ENCODE measurements at regions not wholly inside any gene's neighbourhood (a gene's known extent, or its start where the extent isn't known, plus 50 kb on each side); places are given as distances from the start of the nearest gene placed in this dataset.

- Histone ChIP-seq H3K27ac (no peak overlapping the region), H3K36me3 (no peaks in the 10 kb centered on the region), H3K4me1 (ENCODE audit: control insufficient read depth in 1 of 2, insufficient read depth in 1 of 2, low read depth in 1 of 2, low read length in 1 of 2) (no peaks in the 10 kb centered on the region), H3K4me3 (ENCODE audit: low read depth in 1 of 2, low read length in 1 of 2) (no peak overlapping the region), H3K27me3 (no peaks in the 10 kb centered on the region), H3K9me3 (no peaks in the 10 kb centered on the region)
- no peak for TF ChIP-seq CTCF (IDR thresholded peaks at IDR 0.05)
Measured at GRCh38 chr16:26344976-26345375, 653.2 kb downstream of the HS3ST4 start.

- Histone ChIP-seq H3K4me1 (ENCODE audit: control insufficient read depth in 1 of 2, insufficient read depth in 1 of 2, low read depth in 1 of 2, low read length in 1 of 2) (no peaks in the 10 kb centered on the region), H3K36me3 (no peaks in the 10 kb centered on the region), H3K27ac (no peak overlapping the region), H3K27me3 (no peaks in the 10 kb centered on the region), H3K4me3 (ENCODE audit: low read depth in 1 of 2, low read length in 1 of 2) (no peak overlapping the region), H3K9me3 (no peaks in the 10 kb centered on the region)
- TF ChIP-seq CTCF (IDR thresholded peaks at IDR 0.05): no peak
Measured at GRCh38 chr16:26345966-26346365, 654.2 kb downstream of the HS3ST4 start.

GRCh38 chr16:26348095-26348494 is 656.3 kb downstream of the HS3ST4 start:
- no peaks in the 10 kb centered on the region for H3K36me3 ChIP-seq
- TF ChIP-seq CTCF (IDR thresholded peaks at IDR 0.05): no peak
- H3K4me3 ChIP-seq (ENCODE audit: low read depth in 1 of 2, low read length in 1 of 2): no peak overlapping the region
- no peaks in the 10 kb centered on the region for H3K9me3 ChIP-seq
- H3K27me3 ChIP-seq: no peaks in the 10 kb centered on the region
- H3K4me1 ChIP-seq (ENCODE audit: control insufficient read depth in 1 of 2, insufficient read depth in 1 of 2, low read depth in 1 of 2, low read length in 1 of 2): no peaks in the 10 kb centered on the region
- no peak overlapping the region for H3K27ac ChIP-seq

GRCh38 chr16:26360867-26361266 is 669.1 kb downstream of the HS3ST4 start:
- TF ChIP-seq CTCF (IDR thresholded peaks at IDR 0.05): no peak
- H3K27ac ChIP-seq: no peak overlapping the region
- no peaks in the 10 kb centered on the region for H3K27me3 ChIP-seq

GRCh38 chr16:26363581-26363980 is 671.8 kb downstream of the HS3ST4 start:
- H3K4me1 ChIP-seq (ENCODE audit: control insufficient read depth in 1 of 2, insufficient read depth in 1 of 2, low read depth in 1 of 2, low read length in 1 of 2): no peaks in the 10 kb centered on the region
- H3K27ac ChIP-seq: no peak overlapping the region
- H3K9me3 ChIP-seq: no peaks in the 10 kb centered on the region
- no peaks in the 10 kb centered on the region for H3K27me3 ChIP-seq
- H3K4me3 ChIP-seq (ENCODE audit: low read depth in 1 of 2, low read length in 1 of 2): no peak overlapping the region
- no peaks in the 10 kb centered on the region for H3K36me3 ChIP-seq
- no peak for TF ChIP-seq CTCF (IDR thresholded peaks at IDR 0.05)

More at GRCh38 chr16:26360867-26361266, 669.1 kb downstream of the HS3ST4 start:
- Histone ChIP-seq H3K4me1 (ENCODE audit: control insufficient read depth in 1 of 2, insufficient read depth in 1 of 2, low read depth in 1 of 2, low read length in 1 of 2) (no peaks in the 10 kb centered on the region), H3K36me3 (no peaks in the 10 kb centered on the region), H3K4me3 (ENCODE audit: low read depth in 1 of 2, low read length in 1 of 2) (no peak overlapping the region), H3K9me3 (no peaks in the 10 kb centered on the region)

All from neutrophil (primary cell).